Panc1 (cell line): ENCODE measurements at regions not wholly inside any gene's neighbourhood (a gene's known extent, or its start where the extent isn't known, plus 50 kb on each side); places are given as distances from the start of the nearest gene placed in this dataset.
A peak's percentile ranks its signal among the peaks of the same experiment; 100 is the strongest.

ENCODE experiments used
- ATAC-seq: fragments of 200-7000 bp; cut with Tn5 transposase; 2 replicates; pipeline ENCODE4 v1.9.1; 2020; ENCODE audit warnings: mild to moderate bottlenecking, moderate library complexity
- BruUV-seq: library from RNA; stranded (reverse); fragments of 400-500 nt; replicated peaks from 2 replicates; lab custom pipeline; 2021; lab: Mats Ljungman, UMichigan
- CTCF ChIA-PET: fragments of 300-600 bp; sonication (Branson Sonifier 250); formaldehyde crosslinking; loops from one replicate; lab custom pipeline; 2022; ENCODE audit warnings: antibody characterized with exemption; lab: Charles Lee
- POLR2A ChIA-PET: fragments of 300-600 bp; sonication (Branson Sonifier 250); formaldehyde crosslinking; loops from one replicate; lab custom pipeline; 2022; ENCODE audit warnings: antibody characterized with exemption; lab: Charles Lee
- DNase-seq: peaks from one replicate; pipeline ENCODE4 v3.0.0-alpha.2; 2010; ENCODE audit warnings: low read depth, low spot score
- H3K27ac ChIP-seq: 2 replicates; pipeline ENCODE4 v1.5.1; 2011; ENCODE audit warnings: mild to moderate bottlenecking, low read length, inconsistent platforms
- H3K27me3 ChIP-seq: fragments of 200-500 bp; sonication (Bioruptor generic); 2 replicates; pipeline ENCODE4 v1.6.0; 2014; ENCODE audit warnings: low read length, inconsistent platforms; ENCODE audit not compliant: control insufficient read depth, insufficient read depth
- H3K36me3 ChIP-seq: fragments of 200-500 bp; sonication (Bioruptor generic); 2 replicates; pipeline ENCODE4 v1.5.1; 2014; ENCODE audit warnings: inconsistent platforms, mild to moderate bottlenecking, low read length, moderate library complexity; ENCODE audit not compliant: control insufficient read depth, insufficient read depth
- H3K4me1 ChIP-seq: 2 replicates; pipeline ENCODE4 v1.5.1; 2011; ENCODE audit warnings: inconsistent platforms, mild to moderate bottlenecking, low read length, moderate library complexity; ENCODE audit not compliant: control insufficient read depth, insufficient read depth
- H3K4me3 ChIP-seq, 2 experiments: 2 replicates each; pipeline ENCODE4 v1.5.1; 2011 to 2012; ENCODE audit warnings: low read depth in 2 of 2, low read length in 2 of 2, mild to moderate bottlenecking in 2 of 2, inconsistent platforms in 1 of 2, moderate library complexity in 1 of 2
- H3K9me3 ChIP-seq: fragments of 200-500 bp; sonication (Bioruptor generic); 2 replicates; pipeline ENCODE4 v1.5.1; 2014; ENCODE audit warnings: low read depth, mild to moderate bottlenecking, inconsistent platforms, low read length, moderate library complexity; ENCODE audit not compliant: control insufficient read depth, insufficient read depth
- POLR2AphosphoS5 ChIP-seq: IDR thresholded peaks from 2 replicates; pipeline ENCODE4 v1.6.1; 2012; ENCODE audit warnings: mild to moderate bottlenecking, low read depth, low read length, moderate library complexity
- SIN3A ChIP-seq: IDR thresholded peaks from 2 replicates; pipeline ENCODE4 v1.6.1; 2012; ENCODE audit warnings: low read depth, mild to moderate bottlenecking, low read length, moderate library complexity, borderline replicate concordance; ENCODE audit not compliant: insufficient read depth
- TCF7L2 ChIP-seq: IDR thresholded peaks from 2 replicates; pipeline ENCODE4 v1.6.1; 2011; ENCODE audit warnings: mild to moderate bottlenecking, low read depth, low read length, inconsistent platforms
- in situ Hi-C: cut with HindIII; loops from 2 replicates; pipeline ENCODE4 v1.10.0; 2016; ENCODE audit warnings: low sequenced_read_pairs, low pct_unique_long_range_greater_than_20kb
- intact Hi-C: fragments of 100-400 bp; cut with micrococcal nuclease; formaldehyde crosslinking; loops from one replicate; pipeline ENCODE4 v1.10.0; 2022; ENCODE audit not compliant: unreplicated experiment
- TF ChIP-seq, protein P1 (sequence below), 2 experiments: IDR thresholded peaks; 2 replicates each; pipeline ENCODE4 v1.6.1; 2011 to 2012; ENCODE audit warnings: low read depth in 2 of 2, control low read depth in 1 of 2, low read length in 1 of 2, mild to moderate bottlenecking in 1 of 2, moderate library complexity in 1 of 2; ENCODE audit not compliant: insufficient read depth in 1 of 2
- TF ChIP-seq, protein P2 (sequence below): fragments of 450-650 bp; IDR thresholded peaks from 2 replicates; pipeline ENCODE4 v1.5.1; 2017; ENCODE audit warnings: mild to moderate bottlenecking

DNA sequence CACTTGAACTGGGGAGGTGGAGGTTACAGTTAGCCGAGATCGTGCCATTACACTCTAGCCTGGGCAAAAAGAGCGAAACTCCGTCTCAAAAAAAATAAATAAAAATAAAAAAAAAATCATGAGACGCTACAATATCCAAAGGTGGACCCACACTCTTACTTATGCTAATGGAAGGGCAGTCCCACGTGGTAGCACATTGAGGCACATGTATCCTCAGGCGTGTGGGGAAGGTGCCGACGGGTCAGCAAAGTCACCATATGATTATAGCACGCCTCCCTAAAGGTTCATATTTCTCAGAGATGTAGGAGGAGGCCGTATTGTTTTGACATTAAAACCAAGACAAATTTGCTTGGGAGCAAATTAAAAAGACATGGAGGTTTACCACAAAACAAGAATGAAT, 201.6 kb downstream of the LRRC70 start:
- ChIA-PET POLR2A (no interaction called here), CTCF (no interaction called here)
- TF ChIP-seq, protein P1, sequence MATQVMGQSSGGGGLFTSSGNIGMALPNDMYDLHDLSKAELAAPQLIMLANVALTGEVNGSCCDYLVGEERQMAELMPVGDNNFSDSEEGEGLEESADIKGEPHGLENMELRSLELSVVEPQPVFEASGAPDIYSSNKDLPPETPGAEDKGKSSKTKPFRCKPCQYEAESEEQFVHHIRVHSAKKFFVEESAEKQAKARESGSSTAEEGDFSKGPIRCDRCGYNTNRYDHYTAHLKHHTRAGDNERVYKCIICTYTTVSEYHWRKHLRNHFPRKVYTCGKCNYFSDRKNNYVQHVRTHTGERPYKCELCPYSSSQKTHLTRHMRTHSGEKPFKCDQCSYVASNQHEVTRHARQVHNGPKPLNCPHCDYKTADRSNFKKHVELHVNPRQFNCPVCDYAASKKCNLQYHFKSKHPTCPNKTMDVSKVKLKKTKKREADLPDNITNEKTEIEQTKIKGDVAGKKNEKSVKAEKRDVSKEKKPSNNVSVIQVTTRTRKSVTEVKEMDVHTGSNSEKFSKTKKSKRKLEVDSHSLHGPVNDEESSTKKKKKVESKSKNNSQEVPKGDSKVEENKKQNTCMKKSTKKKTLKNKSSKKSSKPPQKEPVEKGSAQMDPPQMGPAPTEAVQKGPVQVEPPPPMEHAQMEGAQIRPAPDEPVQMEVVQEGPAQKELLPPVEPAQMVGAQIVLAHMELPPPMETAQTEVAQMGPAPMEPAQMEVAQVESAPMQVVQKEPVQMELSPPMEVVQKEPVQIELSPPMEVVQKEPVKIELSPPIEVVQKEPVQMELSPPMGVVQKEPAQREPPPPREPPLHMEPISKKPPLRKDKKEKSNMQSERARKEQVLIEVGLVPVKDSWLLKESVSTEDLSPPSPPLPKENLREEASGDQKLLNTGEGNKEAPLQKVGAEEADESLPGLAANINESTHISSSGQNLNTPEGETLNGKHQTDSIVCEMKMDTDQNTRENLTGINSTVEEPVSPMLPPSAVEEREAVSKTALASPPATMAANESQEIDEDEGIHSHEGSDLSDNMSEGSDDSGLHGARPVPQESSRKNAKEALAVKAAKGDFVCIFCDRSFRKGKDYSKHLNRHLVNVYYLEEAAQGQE (IDR thresholded peaks at IDR 0.05; ENCODE audit: insufficient read depth in 1 of 2, low read depth in 2 of 2, low read length in 1 of 2) = no peak
- TF ChIP-seq POLR2AphosphoS5 = no peak
- TF ChIP-seq SIN3A = no peak
- no peak for TF ChIP-seq TCF7L2
- no peaks in the 10 kb centered on the region for H3K36me3 ChIP-seq
- intact Hi-C loops (no loop called here), in situ Hi-C loops (no loop called here)
- no peak overlapping the region for H3K4me3 ChIP-seq
- no peak overlapping the region for H3K27ac ChIP-seq
- H3K9me3 ChIP-seq = no peaks in the 10 kb centered on the region
- DNase-seq = no peak
- H3K27me3 ChIP-seq = no peaks in the 10 kb centered on the region
- ATAC-seq = no peak
- BruUV-seq = no TSS peak
- H3K4me1 ChIP-seq = no peaks in the 10 kb centered on the region

DNA sequence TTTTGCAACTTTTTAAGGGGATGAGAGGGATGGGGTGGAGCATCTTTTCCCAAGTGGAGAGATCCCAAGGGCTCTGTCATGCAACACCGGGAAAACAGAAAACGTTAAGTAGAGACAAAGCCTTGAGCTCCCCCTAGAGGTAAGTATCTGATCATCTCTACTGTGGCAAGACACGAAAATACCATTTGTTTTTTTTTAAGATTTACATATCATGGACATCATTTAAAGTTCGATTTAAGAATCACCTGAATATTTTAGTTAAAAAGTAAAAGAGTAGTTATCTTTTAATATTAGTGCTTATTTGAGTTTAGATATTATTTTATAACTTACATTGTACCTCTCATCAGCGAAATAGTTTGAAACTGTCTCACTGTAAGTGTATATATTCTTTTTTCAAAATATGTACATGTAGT, 200.4 kb downstream of the LRRC70 start:
- TF ChIP-seq, protein P1 (IDR thresholded peaks at IDR 0.05; ENCODE audit: insufficient read depth in 1 of 2, low read depth in 2 of 2, low read length in 1 of 2) = no peak
- TF ChIP-seq SIN3A = no peak
- TF ChIP-seq, protein P2, sequence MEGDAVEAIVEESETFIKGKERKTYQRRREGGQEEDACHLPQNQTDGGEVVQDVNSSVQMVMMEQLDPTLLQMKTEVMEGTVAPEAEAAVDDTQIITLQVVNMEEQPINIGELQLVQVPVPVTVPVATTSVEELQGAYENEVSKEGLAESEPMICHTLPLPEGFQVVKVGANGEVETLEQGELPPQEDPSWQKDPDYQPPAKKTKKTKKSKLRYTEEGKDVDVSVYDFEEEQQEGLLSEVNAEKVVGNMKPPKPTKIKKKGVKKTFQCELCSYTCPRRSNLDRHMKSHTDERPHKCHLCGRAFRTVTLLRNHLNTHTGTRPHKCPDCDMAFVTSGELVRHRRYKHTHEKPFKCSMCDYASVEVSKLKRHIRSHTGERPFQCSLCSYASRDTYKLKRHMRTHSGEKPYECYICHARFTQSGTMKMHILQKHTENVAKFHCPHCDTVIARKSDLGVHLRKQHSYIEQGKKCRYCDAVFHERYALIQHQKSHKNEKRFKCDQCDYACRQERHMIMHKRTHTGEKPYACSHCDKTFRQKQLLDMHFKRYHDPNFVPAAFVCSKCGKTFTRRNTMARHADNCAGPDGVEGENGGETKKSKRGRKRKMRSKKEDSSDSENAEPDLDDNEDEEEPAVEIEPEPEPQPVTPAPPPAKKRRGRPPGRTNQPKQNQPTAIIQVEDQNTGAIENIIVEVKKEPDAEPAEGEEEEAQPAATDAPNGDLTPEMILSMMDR = peak; percentile 84
- Histone ChIP-seq H3K27ac (no peak overlapping the region), H3K36me3 (no peaks in the 10 kb centered on the region), H3K4me1 (no peaks in the 10 kb centered on the region), H3K27me3 (no peaks in the 10 kb centered on the region), H3K9me3 (no peaks in the 10 kb centered on the region), H3K4me3 (no peak overlapping the region)
- ChIA-PET CTCF (interaction anchor here (0.5 to 0.7 kb wide), 4 partner anchors 49 to 427 kb away, joined by 3 to 4 read pairs (median 3); no protein-coding TSS in a partner anchor), POLR2A (no interaction called here)
- DNase-seq = peak; percentile 32
- ATAC-seq = peak; percentile 87
- in situ Hi-C loops = no loop called here
- intact Hi-C loops = loop anchor here (2.0 to 5.0 kb wide), 2 partner anchors 318 to 337 kb away; no protein-coding TSS in a partner anchor
- BruUV-seq = no TSS peak
